SH-SY5Y (cell line): ENCODE measurements at regions not wholly inside any gene's neighbourhood (a gene's known extent, or its start where the extent isn't known, plus 50 kb on each side); places are given as distances from the start of the nearest gene placed in this dataset.

ENCODE experiments used
- GATA2 ChIP-seq: IDR thresholded peaks from 2 replicates; pipeline ENCODE4 v1.6.1; 2011; ENCODE audit warnings: mild to moderate bottlenecking, low read depth, low read length
- GATA3 ChIP-seq: IDR thresholded peaks from 2 replicates; pipeline ENCODE4 v1.6.1; 2011; ENCODE audit warnings: low read depth, mild to moderate bottlenecking, low read length, moderate library complexity

GRCh38 chr2:8337321-8337720 is 344.5 kb upstream of the ID2 start:
- TF ChIP-seq GATA2 (no peak), GATA3 (no peak)
